Urothelium cell line (cell line): ENCODE measurements at regions not wholly inside any gene's neighbourhood (a gene's known extent, or its start where the extent isn't known, plus 50 kb on each side); places are given as distances from the start of the nearest gene placed in this dataset.
A peak's percentile ranks its signal among the peaks of the same experiment; 100 is the strongest.
"Not testable (repeated sequence)": the region's sequence is repeated elsewhere in the genome, so short reads cannot be mapped to it uniquely, and the experiment has no call there.

Experiments
- DNase-seq: peaks from one replicate; pipeline ENCODE4 v3.0.0; 2011; ENCODE audit warnings: low spot score, mixed read lengths
- FAIRE-seq: peaks from 2 replicates; lab custom pipeline; 2011; peaks lifted over from hg19 to GRCh38; lab: Jason Lieb, UNC

DNA sequence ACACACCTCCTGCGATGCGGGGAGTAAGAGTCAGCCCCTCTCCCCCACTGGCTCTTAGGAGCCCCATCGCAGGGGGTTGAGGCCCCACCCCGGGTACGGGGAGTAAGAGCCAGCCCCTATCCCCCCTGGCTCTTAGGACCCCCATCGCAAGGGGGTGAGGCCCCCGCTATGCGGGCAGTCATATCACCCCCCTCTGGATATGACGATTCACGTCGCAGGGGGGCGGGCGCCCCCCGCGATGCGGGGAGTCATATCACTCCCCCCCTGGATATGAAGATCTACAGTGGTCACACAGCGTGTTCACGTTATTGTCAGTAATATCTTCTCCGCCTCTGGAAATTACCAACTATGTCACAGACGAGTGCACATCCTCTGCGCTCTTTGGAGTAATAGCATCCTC, 61.1 kb downstream of the DEFB131A start:
- DNase-seq, FAIRE-seq: not testable (repeated sequence)

DNA sequence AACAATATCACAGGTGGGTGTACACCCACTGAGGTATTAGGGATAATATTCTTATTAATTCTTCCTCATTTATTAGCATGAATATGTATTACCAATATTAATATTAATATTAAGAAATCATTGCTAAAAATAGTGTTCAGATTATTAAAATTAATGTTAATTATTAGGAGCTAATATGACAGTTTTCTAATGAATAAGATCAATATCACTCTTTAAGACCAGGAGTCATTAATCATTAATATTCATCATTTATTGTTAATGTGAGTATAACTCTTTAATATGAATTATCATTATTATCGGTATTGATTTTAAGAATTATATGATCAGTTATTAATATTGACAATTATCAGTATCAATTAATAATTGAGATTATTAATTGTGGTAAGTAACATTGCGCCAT, 62.5 kb downstream of the DEFB131A start:
- FAIRE-seq, DNase-seq: not testable (repeated sequence)

DNA sequence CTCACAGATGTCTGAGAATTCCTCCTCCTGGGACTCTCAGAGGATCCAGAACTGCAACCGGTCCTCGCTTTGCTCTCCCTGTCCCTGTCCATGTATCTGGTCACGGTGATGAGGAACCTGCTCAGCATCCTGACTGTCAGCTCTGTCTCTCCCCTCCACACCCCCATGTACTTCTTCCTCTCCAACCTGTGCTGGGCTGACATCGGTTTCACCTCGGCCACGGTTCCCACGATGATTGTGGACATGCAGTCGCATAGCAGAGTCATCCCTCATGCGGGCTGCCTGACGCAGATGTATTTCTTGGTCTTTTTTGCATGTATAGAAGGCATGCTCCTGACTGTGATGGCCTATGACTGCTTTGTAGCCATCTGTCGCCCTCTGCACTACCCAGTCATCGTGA, 68.7 kb downstream of the DEFB131A start:
- FAIRE-seq, DNase-seq: not testable (repeated sequence)

GRCh38 chr4:9519631-9520030, 75.4 kb downstream of the DEFB131A start:
- DNase-seq, FAIRE-seq: not testable (repeated sequence)

DNA sequence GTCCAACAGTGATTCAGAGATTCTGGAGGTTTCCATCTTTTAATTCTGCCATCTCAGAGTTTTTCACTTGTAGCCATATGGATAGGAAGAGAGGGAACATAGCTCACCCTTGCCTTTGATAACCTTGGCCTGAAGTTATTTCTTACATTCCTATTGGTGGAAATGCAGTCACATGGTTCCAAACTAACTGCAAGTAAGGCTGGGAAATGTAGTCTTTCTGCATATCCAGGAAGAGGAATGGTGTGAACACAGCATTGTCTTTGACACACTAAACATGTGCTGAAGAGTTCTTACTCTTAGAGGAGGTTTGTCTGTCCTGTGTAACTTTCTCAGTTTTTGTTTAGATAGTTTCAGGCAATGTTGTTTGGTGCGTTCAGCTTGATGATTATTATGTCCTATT, 78.7 kb downstream of the DEFB131A start:
- FAIRE-seq, DNase-seq: not testable (repeated sequence)

- not testable (repeated sequence) for DNase-seq, FAIRE-seq
These were observed 80.2 kb downstream of the DEFB131A start for GRCh38 chr4:9524406-9524805.

DNA sequence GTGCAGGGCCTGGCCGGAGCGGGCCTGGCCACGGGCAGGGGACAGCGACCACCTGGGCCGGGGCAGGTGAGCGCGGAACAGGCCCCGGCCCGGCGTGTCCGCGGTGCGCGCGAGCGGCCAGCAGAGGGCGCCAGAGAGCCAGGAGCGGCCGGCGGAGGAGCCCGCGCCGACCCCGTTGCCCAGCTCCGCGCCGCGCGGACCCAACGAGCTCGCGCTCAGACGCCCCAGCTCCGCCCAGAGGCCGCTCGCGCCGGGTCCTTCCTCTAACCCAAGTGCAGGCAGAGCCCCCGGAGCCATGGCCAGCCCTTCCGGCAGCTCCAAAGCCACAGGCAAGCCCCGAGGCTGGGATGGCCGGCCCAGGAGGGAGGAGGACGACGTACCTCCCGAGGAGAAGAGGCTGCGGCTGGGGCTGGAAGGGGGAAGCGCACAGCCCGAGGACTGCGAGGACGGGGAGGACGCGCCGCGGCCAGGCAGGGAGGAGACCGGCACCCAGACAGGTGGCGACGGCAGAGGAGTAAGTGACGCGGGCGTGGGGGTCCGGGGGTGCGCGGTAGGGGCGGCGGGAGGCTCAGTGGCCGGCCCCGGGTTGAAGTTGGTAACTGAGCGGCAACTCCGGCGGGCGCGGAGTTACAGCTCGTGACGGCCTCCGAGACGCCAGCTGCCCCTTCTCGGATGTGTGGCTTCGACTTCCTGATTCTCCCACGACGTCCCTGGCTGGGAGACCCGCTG, 88.1 kb downstream of the DEFB131A start:
- FAIRE-seq: not testable (repeated sequence)
- peak; percentile 71 for DNase-seq

DNA sequence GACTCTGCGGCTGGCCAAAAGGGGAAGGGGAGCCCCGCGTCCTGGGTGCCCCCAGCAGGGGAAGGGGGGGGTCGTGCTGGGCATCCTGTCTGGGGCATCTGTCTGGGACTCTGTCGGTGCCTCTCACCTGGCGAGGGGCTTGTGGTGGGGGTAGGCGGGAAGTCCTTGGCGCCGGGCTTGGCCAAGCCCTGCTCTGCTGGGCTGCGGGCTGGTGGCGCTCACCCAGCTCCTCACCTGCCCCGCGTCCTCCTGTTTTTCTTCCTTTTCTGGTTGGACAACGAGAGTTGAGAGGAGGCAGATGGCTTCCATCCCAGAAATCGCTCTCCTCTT, 88.6 kb downstream of the DEFB131A start:
- FAIRE-seq, DNase-seq: not testable (repeated sequence)

- not testable (repeated sequence) for FAIRE-seq, DNase-seq
These were observed 92.9 kb downstream of the DEFB131A start for GRCh38 chr4:9537101-9537500.

DNA sequence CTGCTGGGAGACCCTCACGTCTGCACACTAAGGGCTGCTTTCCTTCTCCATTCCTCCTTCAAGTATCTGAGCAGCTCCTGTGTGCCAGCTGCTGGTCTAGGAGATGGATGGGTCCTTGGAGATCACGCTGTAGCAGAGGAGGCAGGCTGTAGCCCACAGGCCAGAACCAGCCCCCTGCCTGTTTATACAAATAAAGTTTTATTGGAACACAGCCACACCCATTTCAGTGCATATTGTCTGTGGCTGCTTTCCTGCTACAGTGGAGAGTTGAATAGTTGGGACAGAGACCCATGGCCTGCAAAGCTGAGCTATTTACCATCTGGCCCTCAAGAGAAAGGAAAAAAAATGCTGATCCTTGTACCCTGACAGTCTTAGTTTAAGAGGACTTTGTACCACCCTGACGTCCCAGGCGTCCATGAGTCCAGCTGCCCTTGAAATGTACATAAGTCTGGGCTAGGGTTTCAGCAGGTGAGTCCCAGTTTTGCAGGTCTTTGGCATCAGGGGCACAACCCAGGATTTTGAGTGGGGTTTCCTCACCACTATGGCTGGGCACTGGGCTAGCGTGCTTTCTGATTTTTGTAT, 95.8 kb downstream of the DEFB131A start:
- not testable (repeated sequence) for FAIRE-seq, DNase-seq

DNA sequence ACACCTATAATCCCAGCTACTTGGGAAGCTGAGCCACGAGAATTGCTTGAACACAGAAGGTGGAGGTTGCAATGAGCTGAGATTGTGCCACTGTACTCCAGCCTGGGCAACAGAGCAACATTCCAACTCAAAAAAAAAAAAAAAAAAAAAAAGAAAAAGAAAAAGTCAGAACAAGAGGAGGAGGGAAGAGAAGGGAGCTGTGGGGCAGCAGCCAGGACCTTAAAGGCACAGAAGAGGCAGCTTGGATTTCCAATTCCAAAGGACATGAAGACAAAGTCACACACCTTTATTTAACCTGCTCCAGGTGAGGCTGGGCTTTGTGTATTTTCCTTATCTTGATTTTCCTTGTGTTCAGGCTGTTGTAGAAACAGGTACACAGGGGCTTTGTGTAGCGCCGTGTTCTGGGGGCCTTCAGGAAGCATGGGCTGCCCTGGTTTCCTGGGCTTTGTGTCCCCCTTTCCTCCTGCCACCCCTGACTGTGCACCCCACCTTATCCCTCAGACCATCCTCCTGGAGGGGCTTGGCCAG, 97.2 kb downstream of the DEFB131A start:
- DNase-seq, FAIRE-seq: not testable (repeated sequence)

- DNase-seq, FAIRE-seq: not testable (repeated sequence)
These were observed 100.6 kb downstream of the DEFB131A start for GRCh38 chr4:9544851-9545250.

DNA sequence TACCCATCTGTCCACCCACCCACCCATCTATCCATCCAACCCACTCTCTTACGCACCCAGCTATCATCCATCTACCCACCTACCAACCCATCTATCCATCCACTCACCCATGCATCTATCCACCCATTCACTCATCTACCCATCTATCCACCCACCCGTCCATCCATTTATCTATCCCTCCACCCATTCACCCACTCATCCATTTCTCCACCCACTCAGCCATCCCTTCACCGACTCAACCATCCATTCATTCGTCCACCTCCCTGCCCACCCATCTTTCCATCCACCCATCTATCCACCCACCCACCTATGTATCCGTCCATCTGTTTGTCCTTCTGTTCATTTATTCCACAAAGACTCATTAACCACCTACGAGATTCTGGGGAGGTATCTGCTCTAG, 103.3 kb downstream of the DEFB131A start:
- DNase-seq, FAIRE-seq: not testable (repeated sequence)

- DNase-seq, FAIRE-seq: not testable (repeated sequence)
These were observed 111.9 kb downstream of the DEFB131A start for GRCh38 chr4:9556076-9556475.

GRCh38 chr4:9577869-9578268, 133.7 kb downstream of the DEFB131A start:
- not testable (repeated sequence) for DNase-seq, FAIRE-seq

- not testable (repeated sequence) for FAIRE-seq, DNase-seq
These were observed 138.7 kb downstream of the DEFB131A start for GRCh38 chr4:9582880-9583279.

DNA sequence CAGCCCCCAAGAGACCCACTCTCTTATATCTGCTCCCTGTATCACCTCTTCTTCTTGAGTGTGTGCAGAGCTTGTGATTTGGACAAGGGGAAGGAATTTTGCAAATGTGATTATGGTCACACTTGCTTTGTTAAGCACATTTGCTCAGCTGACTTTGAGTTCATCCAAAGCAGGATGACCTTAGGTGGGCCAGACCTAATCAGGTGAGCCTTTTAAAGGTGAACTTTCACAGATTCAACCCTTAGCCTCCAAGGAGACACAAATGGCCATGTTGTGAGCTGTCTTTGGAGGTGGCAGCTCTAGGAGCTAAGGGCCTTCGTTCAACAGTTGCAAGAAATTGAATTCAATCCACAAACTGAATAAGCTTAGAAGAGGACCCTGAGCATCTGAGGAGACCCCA, 147.8 kb downstream of the DEFB131A start:
- no peak for FAIRE-seq
- no peak for DNase-seq

DNA sequence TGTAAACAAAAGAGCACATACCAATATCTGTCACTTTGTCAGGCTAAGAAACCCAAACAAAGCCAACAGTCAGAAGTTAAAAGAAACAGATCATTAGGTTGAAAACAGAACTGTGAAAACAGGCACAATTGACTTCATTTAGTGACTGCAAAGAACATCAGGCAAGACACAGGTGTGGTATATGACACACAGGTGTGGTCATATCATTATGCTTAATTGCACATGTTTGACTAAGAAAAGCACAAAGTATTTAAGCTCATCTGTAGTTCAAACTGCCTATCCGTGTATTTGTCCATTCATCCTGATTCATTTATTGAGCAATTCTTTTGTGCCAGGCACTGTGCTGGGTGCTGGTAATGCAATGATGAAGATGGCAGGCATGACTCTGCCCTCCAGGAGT, 150.7 kb downstream of the DEFB131A start:
- FAIRE-seq: no peak
- no peak for DNase-seq

- not testable (repeated sequence) for FAIRE-seq, DNase-seq
These were observed 151.3 kb downstream of the DEFB131A start for GRCh38 chr4:9595531-9595930.

- no peak for DNase-seq
- FAIRE-seq: no peak
These were observed 155.1 kb downstream of the DEFB131A start for GRCh38 chr4:9599266-9599665.

DNA sequence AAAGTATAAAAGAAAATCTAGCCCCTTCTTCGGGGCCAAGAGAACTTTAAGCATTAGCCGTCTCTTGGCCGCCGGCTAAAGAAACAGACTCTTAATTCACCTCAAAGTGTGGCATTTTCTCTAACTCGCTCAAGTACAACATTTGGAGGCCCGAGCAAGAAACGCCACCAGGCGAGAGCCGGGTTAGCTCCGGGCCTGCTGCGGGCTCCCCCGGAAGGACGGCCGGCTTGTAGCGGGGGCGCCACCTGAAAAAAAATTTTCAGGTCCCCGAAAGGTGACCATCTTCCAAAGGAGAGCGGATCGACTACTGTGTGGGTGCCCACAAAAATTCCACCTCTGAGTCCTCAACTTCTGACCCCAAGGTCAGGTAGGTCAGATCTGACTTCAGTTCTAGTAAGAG, 156.0 kb downstream of the DEFB131A start:
- DNase-seq (no peak), FAIRE-seq (no peak)

GRCh38 chr4:9602389-9602914, 158.2 kb downstream of the DEFB131A start:
- FAIRE-seq: no peak
- no peak for DNase-seq
